GM18868 (cell line): ENCODE measurements at regions not wholly inside any gene's neighbourhood (a gene's known extent, or its start where the extent isn't known, plus 50 kb on each side); places are given as distances from the start of the nearest gene placed in this dataset.
A peak's percentile ranks its signal among the peaks of the same experiment; 100 is the strongest.
"Not testable (repeated sequence)": the region's sequence is repeated elsewhere in the genome, so short reads cannot be mapped to it uniquely, and the experiment has no call there.

Experiments
- ATAC-seq: cut with Tn5 transposase; IDR thresholded peaks from one replicate; pipeline ENCODE4 v1.9.1; 2021; ENCODE audit warnings: mild to moderate bottlenecking, moderate library complexity; ENCODE audit not compliant: unreplicated experiment

DNA sequence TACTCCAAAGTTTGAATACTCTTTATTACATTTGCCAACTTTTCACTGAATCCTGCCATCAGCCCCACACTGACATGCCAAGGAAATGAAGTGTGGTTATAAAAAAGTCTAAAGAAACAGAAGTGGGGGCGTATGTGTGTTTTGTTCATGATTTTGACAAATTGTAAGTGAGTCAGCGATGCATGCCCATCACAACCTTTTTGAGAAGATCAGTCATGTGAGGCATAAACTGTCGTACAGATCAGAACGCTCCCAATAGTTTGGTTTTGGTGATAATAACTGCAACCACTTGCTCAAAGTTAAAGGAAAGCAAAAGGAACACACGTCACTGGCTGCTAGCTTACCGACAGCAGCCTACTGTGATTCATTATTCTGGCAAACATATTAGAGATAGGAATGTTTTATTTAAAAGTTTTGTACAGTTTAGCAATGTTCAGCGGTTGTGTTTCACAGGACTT, 95.6 kb downstream of the RGS2 start:
- ATAC-seq = no peak

DNA sequence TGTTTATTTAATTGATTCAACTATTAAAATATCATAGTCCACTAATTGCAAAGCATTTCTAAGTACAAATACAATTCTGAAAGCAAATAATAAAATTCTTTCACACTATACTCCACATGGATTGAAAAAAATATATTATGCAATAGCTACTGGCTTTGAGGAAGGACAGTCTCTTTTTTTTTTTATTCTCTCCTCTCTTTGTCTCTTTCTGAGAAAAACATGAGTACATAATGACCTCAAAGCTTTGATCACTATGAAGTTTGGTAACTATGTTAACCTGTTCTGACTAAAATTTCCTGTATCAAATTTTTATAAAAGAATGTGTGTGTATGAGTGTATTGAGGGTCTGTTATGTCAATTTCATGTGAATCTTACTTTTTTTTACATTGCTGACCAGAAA, 96.2 kb downstream of the RGS2 start:
- no peak for ATAC-seq

DNA sequence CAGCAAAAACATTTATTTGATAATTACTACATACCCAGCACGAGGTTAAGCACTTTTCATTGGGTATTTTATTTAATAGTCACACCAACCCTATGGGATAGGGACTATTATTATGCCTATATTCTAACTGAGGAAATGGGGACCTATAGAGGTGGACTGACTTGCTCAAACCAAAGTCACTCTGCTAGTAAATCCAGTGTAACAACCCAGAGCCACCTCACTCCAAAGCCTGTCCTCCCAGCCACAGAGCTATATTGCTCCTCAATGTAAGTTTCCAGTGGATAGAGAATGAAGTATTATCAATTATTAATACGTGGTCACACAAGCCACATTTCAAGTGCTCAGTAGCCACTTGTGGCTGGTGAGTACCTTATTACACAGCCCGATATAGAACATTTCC, 97.5 kb downstream of the RGS2 start:
- ATAC-seq = no peak

DNA sequence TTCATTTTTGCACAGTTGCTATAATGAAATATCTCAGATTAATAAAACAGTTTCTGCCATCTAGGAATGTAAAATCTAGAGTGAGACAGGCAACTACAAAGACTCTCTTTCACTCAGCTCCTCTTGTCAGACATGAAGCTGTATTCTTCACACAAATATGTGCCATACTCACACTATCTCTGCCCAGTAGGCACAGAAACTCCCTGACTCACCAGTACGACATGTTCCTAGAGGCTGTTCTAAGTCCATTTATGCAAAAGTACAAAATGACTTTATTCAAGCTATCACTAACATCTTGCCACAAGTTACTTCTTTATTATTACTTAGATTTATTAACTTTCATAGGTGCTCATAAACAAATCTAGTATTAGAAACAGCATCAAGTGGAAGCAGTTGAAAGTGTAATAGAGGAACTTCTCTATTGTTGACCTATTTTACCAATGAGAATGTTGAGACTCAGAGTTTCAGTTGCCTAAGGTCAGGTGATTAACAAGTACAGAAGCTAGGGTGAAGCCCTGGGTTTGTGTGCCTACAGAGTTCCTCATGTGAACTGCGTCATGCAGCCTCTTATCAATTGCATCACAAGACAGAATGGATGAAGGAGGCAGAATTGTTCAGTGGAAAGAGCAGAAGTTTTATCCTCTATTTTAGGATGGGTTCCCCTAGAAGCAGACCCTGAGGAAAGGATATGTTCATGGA, 98.9 kb downstream of the RGS2 start:
- peak; percentile 36 for ATAC-seq

DNA sequence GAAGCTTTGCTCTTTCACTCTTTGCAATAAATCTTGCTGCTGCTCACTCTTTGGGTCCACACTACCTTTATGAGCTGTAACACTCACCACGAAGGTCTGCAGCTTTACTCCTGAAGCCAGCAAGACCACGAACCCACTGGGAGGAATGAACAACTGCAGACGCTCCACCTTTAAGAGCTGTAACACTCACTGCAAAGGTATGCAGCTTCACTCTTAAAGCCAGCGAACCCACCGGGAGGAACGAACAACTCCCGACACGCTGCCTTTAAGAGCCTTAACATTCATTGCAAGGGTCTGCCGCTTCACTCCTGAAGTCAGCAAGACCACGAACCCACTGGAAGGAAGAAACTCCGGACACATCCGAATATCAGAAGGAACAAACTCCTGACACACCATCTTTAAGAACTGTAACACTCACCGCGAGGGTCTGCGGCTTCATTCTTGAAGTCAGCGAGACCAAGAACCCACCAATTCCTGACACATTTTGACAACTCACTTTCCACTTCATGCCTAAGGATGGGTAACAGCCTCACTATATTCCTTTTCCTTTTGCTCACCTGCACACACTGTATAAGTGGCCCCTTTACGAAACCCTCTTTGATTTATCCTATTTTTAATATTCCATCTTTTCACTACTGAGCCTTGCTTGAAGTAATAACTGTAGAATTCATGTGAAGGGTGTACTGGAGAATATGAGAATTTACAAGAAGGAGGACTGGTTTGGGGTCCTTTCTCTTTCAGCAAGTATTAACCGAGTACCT, 103.2 kb downstream of the RGS2 start:
- not testable (repeated sequence) for ATAC-seq

DNA sequence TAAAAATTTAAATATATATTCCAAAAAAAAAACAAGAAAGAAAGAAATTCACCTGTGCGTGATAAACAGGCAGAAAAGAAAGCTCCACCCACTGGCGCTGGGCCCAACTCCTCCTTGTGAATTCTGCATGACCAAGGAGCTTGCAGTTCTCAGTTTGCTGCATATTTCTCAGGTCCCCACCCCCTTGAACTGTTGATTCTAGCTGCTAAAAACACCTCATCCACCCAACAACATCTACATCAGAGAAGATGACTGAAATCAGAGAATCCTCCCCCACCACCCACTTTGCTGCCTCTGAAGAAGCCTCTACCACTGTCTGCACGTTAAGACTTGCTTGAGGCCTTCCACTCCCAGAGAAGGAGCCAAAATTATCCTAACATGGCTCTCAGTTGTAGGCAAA, 104.8 kb downstream of the RGS2 start:
- no peak for ATAC-seq

DNA sequence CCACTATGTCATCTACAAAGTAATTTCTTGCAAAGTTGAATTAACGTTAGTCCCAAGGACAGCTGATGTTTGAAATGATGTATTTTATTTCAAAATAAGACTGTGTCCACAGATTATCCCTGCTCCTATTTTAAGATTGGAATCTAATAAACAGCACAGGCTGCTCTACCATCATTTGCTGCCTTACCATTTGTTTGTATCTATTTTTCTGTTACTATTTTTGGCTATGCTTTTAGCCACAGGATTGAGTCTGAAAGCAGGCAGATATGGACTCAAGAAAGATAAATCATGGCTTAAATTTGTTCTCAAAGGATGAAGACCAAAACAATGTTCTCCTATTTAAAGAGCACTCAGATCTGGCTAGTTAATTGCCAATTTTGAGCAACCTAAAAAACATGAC, 105.3 kb downstream of the RGS2 start:
- ATAC-seq = no peak

DNA sequence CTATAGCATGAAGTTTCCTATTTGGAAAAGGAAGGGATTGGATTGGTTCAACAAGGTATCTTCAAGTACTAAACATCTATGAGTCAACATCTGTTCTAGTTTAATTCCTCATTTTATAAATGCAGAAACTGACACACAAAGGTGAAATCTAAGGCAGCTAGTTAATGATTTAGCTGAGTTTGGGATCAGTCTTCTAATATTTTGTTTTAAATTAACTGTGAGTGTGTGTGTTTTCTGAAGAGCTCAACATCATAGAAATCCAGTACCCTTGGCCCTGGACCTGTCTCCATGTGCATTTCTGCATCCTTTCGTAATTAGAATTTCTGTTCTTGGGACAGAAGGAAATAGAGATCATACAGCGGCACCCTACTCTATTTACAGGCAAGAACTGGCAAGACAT, 105.9 kb downstream of the RGS2 start:
- ATAC-seq = no peak

DNA sequence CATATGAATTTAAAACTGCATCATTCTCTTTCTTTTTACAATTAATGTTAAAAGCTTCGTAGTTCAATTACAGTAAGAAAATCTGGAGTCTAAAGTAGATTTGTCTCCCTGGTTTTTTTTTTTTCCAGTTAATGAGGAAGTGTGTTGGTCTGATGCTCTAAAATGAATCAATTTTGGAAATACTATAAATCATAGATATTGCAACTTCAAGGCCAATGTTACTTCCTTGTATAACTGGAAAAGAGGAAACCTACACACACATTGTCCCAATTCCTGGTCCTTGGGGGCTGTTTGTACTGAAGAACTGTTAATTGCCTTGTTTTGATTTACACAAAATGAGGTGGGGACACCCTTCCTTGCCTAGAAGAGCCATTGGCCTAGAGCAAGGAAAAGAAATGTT, 107.2 kb downstream of the RGS2 start:
- no peak for ATAC-seq

DNA sequence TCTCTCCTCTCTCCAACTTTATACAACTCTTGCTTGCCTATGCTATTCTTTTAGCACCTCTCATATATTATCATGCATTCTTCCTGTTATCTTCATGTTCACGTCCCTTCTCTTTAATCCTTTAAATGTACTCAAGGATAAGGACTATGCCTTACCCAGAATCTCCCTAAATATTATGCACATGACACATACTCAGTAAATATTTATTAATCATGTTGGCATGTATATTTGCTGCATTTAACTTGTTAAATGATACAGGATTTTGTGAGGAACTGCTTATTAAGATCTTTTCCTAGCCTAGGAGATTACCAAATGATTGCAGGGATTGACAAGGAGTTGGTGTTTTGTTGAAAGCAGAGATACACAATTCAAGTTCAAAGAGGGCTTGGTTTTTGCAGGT, 109.4 kb downstream of the RGS2 start:
- no peak for ATAC-seq

DNA sequence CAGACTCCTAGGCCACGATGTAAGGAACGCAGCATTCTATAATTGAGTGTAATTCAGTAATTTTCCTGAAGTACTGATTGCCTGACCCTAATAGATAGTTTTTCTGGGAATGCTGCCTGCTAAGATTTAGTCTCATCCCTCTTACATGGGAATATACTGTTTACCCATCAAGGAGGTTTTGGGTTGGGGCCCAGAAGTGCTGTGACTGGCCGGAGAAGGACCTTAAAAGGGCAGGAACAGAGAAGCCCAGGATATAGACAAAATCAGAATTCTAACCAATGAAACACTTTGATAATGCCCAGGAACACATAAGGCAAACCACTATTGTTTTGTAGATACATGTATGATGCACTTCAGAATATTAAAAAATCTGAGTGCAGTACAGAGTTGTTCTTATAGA, 111.6 kb downstream of the RGS2 start:
- no peak for ATAC-seq

DNA sequence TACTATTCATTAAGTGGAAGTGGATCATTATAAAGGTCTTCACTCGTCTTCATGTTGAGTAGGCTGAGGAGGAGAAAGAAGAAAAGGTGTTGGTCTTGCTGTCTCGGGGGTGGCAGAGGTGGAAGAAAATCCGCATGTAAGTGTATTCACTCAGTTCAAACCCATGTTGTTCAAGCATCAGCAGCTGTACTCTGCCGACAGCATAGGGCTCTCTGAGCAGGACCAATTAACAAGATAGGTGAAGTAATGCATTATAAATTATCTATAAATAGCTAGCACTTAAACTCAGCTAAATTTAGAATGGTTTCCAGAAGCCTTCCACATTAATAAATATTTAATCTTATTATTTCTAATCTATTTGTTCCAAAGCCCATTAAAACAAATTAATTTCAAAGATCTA, 116.8 kb downstream of the RGS2 start:
- ATAC-seq = no peak

DNA sequence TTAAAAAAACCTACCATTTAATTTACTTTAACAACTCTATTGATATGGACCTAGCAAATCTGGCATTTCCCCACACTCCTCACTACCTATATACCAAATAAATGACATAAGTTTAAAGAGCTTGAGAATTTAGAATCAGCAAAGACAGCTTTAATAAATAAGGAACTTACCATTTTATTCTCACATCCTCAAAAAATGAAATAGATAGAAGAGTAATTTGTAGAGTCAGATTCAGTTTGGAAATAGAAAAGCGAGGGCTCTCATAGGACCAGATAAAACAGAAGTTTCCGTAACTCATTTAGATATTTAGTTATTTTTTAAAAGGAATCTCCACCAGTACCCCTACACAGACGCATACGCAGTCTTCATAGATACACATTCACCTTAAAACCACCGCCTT, 117.9 kb downstream of the RGS2 start:
- no peak for ATAC-seq

DNA sequence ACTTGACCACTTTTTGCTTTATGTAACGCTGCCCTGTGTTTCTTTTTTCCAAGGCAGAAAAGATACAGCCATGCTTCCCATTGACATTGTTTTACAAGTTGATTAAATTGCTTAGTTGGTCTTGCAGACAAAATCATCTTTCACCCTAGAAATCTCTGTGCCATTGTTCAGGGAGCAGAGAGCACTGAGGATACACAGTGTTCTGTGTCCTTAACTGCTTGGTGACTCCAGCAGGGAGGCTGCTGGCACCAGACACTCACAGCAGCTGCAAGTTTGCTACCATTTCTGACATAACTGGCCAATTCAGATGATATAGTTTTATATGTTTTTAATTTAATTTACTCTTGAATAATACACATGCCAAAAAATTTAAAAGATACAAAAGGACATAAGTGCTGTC, 118.7 kb downstream of the RGS2 start:
- ATAC-seq = no peak

DNA sequence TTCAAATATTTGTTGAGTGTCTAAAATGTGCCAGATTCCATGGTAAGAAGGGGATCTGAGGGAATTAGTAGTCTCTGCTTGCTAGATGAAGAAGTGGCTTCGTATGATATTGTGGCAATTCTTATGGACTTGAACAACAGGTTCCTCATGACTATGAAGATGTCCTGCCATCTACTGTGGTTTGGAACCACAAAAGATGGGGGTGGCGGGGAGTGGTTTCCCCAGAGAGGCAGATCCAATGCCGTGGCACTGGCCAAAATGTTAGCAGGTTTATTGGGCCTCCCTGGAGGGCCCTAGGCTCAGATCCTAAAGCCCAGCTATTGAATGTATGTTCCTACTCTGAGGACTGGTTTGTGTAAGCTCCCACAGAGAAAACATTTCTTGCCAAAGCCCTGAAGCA, 120.8 kb downstream of the RGS2 start:
- ATAC-seq = no peak

DNA sequence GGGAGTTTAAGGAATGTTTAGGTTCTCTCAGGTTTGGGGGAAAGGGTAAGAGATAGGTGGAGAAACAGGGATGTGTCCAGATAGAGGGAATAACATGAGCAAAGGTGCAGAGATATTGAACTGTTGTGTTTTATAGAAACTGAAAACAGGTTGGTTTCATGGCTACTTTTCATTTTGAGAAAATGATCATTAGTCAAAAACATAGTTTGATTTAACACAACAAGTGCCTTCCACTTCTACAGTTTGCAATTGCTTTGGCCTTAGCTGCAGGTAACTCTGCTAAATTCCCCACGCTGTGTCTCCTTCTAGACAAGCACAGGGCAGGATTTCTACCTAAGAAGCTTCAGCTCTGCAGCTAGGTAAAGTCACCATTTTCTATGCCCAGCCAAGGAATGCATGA, 124.9 kb downstream of the RGS2 start:
- no peak for ATAC-seq

DNA sequence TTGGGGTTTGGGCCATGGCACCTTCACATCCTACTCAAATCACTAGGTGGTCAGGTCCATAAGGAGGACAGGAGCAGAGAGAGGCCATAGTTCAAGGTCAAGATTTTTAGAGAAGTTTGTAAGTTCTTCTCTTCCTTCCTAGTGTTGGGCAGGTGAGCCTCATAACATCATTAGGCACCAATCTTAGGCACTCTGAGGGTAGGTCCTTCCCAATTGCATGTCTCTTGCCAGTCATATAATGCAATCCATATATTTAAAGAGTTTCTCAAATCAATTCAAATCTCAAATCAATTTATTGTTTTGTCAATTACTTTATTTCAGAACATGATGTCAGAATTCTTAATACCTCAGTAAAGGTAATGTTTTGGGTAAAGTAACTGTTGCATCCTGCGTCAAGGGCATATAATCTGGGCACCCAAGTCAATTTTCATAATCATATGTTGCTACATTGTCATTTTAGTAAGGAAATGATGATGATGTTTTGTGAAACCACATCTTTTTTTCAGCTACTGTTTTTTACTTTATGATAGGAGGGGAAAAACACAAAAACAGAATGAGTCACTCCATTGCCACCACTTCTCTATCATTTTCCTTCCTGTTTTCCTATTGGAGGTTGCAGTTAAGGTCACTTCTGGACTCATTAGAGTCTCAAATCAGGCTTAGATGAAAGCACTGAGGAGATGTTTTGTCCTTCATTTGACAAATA, 122.7 kb downstream of the UCHL5 start:
- ATAC-seq = peak; percentile 57

DNA sequence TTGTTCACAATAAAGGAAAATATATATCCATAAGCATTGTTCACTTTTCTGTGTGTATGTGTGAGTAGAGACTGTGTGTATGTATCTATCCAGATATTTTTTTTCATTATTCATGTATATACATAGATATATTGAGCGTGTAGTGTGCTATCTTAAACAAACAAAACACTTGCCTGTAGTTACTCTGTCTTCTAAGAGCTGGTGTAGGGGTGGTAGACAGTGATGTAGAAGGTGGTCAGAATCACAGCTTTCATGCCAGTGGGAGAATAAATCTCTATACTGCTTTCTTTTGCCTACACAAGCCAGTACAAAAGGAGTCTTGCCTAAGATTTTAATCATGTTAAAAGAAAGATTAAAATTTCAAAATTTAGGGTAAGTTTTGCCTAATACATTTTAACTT, 122.0 kb downstream of the UCHL5 start:
- ATAC-seq = no peak

DNA sequence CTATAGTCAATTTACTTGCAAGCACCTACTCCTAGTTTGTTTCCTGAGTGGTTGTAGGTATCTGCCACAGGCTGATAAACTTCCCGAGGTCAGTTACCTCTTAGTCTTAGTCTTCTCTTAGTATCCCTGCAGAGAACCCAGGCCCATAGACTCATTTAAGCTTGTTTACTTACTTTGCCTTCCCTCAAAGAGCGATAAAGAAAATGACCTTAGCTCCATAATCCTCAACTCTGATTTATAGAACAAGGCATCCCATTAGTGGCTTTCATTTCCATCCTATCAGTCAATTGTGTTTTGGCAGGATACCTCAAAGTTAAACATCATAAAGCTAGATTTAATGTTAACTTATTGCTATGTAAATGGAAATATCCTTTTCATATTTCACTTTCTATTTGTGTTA, 119.7 kb downstream of the UCHL5 start:
- no peak for ATAC-seq

DNA sequence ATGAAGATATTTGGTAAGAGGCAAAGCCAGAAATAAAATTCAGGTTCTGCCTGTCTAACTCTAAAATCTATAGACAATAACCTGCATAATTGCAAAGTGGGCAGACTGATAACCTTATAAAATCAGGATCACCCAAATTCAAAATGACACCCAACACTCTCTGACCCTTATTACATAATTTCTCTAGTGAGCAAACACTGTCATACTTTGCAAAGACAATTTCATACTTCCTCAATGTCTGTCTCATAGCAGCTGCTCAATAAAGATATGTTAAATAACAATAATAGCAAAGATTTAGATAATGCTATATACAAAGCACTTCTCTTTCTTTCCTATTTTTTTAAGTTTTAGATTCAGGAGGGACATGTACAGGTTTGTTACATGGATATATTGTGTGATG, 118.5 kb downstream of the UCHL5 start:
- no peak for ATAC-seq

DNA sequence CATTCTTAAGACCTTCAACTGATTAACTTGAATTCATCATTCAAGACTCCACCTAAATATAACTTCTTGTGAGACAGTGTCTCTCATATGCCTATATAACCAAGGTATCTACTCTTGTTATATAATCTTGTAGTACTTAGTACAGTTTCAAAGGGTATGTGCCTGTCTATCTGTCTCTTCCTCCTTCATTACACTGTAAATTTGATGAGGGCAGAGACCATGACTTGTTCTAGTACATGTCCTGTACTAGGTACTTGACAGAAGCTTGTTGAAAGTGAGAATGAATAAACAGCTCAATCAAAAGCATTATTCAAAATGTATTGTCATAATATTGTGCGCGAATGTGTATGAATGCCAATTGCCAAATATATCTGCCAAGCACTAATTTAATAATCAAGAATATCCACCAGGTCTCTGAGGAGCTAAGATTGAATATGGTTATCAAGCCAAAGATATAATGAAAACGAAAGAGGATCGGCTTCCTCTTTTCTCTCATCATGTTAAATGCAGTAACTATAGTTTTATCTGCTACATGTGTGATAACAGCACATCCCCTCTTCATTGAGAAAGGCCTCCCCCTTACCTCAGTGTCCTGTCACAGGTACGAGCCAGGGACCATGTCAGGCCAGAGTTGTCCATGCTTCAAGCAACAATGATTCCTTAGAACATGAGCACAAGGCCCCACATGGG, 117.3 kb downstream of the UCHL5 start:
- peak; percentile 75 for ATAC-seq
